B cell (primary cell): ENCODE measurements at regions not wholly inside any gene's neighbourhood (a gene's known extent, or its start where the extent isn't known, plus 50 kb on each side); places are given as distances from the start of the nearest gene placed in this dataset.

Source experiments
- EZH2 ChIP-seq: IDR thresholded peaks from 2 replicates; pipeline ENCODE4 v1.6.1; 2012; ENCODE audit warnings: borderline replicate concordance, low read depth, mild to moderate bottlenecking, moderate library complexity, low read length; ENCODE audit not compliant: insufficient read depth, poor library complexity, severe bottlenecking
- TF ChIP-seq, protein P1 (sequence below): fragments of 200-600 bp; IDR thresholded peaks from one replicate; pipeline ENCODE4 v1.8.0; 2022; ENCODE audit warnings: antibody characterized with exemption, mild to moderate bottlenecking

DNA sequence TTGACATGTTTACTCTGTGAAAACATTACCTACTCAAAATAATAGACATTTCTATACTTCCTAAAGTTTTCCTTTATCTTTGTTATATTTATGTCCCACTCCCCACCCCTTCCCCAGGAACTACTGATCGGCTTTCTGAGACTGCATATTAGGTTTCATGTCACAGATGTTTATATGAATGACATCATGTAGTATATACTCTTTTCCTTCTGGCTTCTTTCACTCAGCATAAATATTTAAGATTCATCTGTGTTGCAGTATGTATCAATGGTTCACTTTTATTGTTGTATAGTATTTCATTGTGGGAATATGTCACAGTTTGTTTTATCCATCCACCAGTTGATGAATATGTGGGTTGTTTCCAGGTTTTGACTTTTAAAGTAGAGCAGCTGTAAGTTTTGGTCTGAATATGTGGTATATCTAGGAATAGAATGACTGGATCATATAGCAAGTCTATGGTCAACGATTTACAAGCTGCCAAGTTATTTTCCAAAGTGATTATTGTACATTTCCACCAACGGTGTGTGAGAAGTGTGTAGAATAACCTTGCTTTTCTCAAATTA is 73.8 kb upstream of the CAV2 start:
- TF ChIP-seq, protein P1, sequence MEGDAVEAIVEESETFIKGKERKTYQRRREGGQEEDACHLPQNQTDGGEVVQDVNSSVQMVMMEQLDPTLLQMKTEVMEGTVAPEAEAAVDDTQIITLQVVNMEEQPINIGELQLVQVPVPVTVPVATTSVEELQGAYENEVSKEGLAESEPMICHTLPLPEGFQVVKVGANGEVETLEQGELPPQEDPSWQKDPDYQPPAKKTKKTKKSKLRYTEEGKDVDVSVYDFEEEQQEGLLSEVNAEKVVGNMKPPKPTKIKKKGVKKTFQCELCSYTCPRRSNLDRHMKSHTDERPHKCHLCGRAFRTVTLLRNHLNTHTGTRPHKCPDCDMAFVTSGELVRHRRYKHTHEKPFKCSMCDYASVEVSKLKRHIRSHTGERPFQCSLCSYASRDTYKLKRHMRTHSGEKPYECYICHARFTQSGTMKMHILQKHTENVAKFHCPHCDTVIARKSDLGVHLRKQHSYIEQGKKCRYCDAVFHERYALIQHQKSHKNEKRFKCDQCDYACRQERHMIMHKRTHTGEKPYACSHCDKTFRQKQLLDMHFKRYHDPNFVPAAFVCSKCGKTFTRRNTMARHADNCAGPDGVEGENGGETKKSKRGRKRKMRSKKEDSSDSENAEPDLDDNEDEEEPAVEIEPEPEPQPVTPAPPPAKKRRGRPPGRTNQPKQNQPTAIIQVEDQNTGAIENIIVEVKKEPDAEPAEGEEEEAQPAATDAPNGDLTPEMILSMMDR, result no peak
- TF ChIP-seq EZH2, result no peak
